Lung (tissue), 11 donors: ENCODE measurements at regions not wholly inside any gene's neighbourhood (a gene's known extent, or its start where the extent isn't known, plus 50 kb on each side); places are given as distances from the start of the nearest gene placed in this dataset.

Source experiments
- ATAC-seq: fragments of 200-7000 bp; cut with Tn5 transposase; one replicate; pipeline ENCODE4 v1.9.1; 2020; ENCODE audit warnings: moderate number of reproducible peaks; ENCODE audit not compliant: insufficient read depth, low FRiP score
- DNase-seq, 3 donors: peaks; one replicate each; pipeline ENCODE4 v3.0.0-alpha.2; 2013 to 2017
- H3K27ac ChIP-seq, 2 donors: one replicate each; pipeline ENCODE4 v1.5.1; 2013; ENCODE audit warnings: mild to moderate bottlenecking in 2 of 2, moderate library complexity in 2 of 2, control low read depth in 1 of 2, inconsistent platforms in 1 of 2, low read depth in 1 of 2, low read length in 1 of 2
- H3K27me3 ChIP-seq, 3 donors: one replicate each; pipeline ENCODE4 v1.5.1; 2013; ENCODE audit warnings: low read length in 2 of 3; ENCODE audit not compliant: control insufficient read depth in 3 of 3, insufficient read depth in 3 of 3
- H3K36me3 ChIP-seq, 4 donors: one replicate each; pipeline ENCODE4 v1.5.1; 2013; ENCODE audit warnings: low read length in 4 of 4, mild to moderate bottlenecking in 1 of 4, moderate library complexity in 1 of 4; ENCODE audit not compliant: control insufficient read depth in 4 of 4, insufficient read depth in 4 of 4
- H3K4me1 ChIP-seq, 5 donors: one replicate each; pipeline ENCODE4 v1.5.1; 2013; ENCODE audit warnings: low read length in 5 of 5, mild to moderate bottlenecking in 2 of 5, moderate library complexity in 1 of 5; ENCODE audit not compliant: control insufficient read depth in 5 of 5, insufficient read depth in 5 of 5
- H3K4me3 ChIP-seq: one replicate; pipeline ENCODE4 v1.5.1; 2013; ENCODE audit warnings: mild to moderate bottlenecking, control low read depth, moderate library complexity
- H3K9ac ChIP-seq, 2 donors: one replicate each; pipeline ENCODE4 v1.5.1; 2013; ENCODE audit warnings: low read length in 2 of 2, control low read depth in 1 of 2; ENCODE audit not compliant: insufficient read depth in 1 of 2
- H3K9me3 ChIP-seq, 4 donors: one replicate each; pipeline ENCODE4 v1.5.1; 2013; ENCODE audit warnings: low read length in 3 of 4, mild to moderate bottlenecking in 1 of 4, moderate library complexity in 1 of 4; ENCODE audit not compliant: control insufficient read depth in 4 of 4, insufficient read depth in 3 of 4
- WGBS, 2 donors: extraction: QIAGEN DNeasy Blood & Tissue Kit; methylation state at CpG; one replicate each; pipeline ENCODE4 v1.1.7; 2013; 5-methylcytosine and 5-hydroxymethylcytosine counted together
- TF ChIP-seq, protein P1 (sequence below): IDR thresholded peaks from 2 replicates; pipeline ENCODE4 v1.5.1; 2012; ENCODE audit warnings: mild to moderate bottlenecking; ENCODE audit errors: control extremely low read depth, extremely low read depth
- donor health status: control.
- donor health status: control.
- donor health status: Bipolar disorder and iron deficiency.
- donor health status: healthy.
- donor health status: DM: yes; HTN: yes; CAD: no.

DNA sequence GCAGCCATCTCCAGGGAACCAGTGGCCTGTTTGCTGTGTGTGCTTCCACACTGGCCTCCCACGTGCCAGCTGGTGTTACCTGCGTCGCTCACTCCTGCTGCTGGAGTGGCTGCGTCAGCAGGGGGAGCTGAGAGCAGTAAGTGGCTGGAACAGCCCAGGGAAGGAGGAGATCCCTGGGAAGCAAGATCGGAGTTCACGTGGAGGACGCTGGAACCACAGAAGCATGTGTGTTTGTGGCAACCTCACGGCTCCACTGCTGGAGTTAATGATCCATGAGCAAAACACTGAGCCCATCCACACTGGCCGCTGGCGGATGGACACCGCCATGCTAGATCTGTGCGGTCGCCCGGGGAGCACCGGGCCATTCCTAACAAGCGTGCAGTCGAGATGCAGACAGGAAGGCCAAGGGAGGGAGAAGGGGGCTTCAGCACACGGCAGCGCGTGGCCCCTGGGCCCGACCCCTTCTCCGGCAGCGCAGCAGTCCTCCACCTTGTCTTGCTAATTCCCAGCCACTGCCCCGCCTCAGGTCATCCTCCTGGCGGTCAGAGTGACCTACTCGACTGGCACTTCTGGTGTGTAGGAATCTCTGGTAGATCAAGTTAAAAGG lies 68.5 kb upstream of the EEPD1 start:
- TF ChIP-seq, protein P1, sequence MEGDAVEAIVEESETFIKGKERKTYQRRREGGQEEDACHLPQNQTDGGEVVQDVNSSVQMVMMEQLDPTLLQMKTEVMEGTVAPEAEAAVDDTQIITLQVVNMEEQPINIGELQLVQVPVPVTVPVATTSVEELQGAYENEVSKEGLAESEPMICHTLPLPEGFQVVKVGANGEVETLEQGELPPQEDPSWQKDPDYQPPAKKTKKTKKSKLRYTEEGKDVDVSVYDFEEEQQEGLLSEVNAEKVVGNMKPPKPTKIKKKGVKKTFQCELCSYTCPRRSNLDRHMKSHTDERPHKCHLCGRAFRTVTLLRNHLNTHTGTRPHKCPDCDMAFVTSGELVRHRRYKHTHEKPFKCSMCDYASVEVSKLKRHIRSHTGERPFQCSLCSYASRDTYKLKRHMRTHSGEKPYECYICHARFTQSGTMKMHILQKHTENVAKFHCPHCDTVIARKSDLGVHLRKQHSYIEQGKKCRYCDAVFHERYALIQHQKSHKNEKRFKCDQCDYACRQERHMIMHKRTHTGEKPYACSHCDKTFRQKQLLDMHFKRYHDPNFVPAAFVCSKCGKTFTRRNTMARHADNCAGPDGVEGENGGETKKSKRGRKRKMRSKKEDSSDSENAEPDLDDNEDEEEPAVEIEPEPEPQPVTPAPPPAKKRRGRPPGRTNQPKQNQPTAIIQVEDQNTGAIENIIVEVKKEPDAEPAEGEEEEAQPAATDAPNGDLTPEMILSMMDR = no peak
- 85 to 88% methylated on average over 26 of the region's 26 CpGs for WGBS, 2 donors
- peaks cover 0 to 5% (median 0%) of the 10 kb centered on the region in 4 donors for H3K9me3 ChIP-seq
- no peak overlapping the region for H3K9ac ChIP-seq
- no peak overlapping the region for H3K27ac ChIP-seq
- DNase-seq (peak; percentile 47 to 53 (median 50)), ATAC-seq (no peak)
- no peaks in the 10 kb centered on the region for H3K27me3 ChIP-seq
- H3K36me3 ChIP-seq = no peaks in the 10 kb centered on the region
- peaks cover 0 to 3% (median 0%) of the 10 kb centered on the region in 5 donors for H3K4me1 ChIP-seq
- no peak overlapping the region for H3K4me3 ChIP-seq

DNA sequence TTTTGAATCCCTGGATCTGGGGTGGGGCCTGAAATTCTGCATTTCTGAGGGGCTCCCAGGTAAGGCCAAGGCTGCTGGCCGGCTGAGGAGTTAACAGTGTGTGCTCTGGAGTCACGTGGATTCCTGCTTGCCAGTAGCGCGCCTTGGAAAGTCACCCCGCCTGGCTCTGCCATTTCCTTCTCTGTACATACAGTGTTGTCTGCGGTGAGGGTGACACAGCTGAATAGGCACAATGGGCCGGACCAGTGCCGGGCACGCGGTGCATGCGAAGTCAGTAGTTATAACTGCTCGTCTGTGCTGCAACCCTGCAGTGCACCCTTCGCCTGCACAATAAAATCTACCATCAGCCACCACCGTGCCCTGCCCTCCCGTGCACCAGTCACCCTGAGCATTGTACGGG lies 68.0 kb upstream of the EEPD1 start:
- WGBS, 2 donors = 93 to 94% methylated on average over 16 of the region's 16 CpGs
- H3K9ac ChIP-seq = no peak overlapping the region
- no peaks in the 10 kb centered on the region for H3K27me3 ChIP-seq
- TF ChIP-seq, protein P1 = no peak
- no peak for ATAC-seq
- DNase-seq = no peak
- no peak overlapping the region for H3K4me3 ChIP-seq
- H3K4me1 ChIP-seq = peaks cover 0 to 3% (median 0%) of the 10 kb centered on the region in 5 donors
- no peak overlapping the region for H3K27ac ChIP-seq
- no peaks in the 10 kb centered on the region for H3K36me3 ChIP-seq
- H3K9me3 ChIP-seq = peaks cover 0 to 5% (median 0%) of the 10 kb centered on the region in 4 donors

DNA sequence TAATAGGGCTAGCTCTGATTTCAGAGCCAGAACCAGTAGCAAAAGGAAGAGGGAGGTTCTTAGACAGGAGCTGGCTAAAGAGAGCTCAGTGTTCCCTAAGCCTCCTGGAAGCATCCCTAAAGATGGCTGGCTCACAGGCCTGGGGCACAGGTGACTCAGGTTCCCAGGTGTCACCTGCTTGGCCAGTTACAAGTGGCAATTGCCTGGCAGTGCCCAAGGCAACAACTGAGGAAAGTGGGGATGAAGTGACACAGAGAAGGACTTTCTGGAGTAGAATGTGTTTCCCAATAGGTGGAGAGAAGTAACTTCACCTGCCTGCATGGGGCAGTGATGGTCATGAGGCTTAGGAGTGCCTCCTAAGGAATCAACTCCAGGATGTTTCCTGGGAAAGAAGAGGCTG lies 66.5 kb upstream of the EEPD1 start:
- TF ChIP-seq, protein P1 = no peak
- peaks cover 0 to 5% (median 0%) of the 10 kb centered on the region in 4 donors for H3K9me3 ChIP-seq
- ATAC-seq (no peak), DNase-seq (no peak)
- H3K36me3 ChIP-seq = no peaks in the 10 kb centered on the region
- no peak overlapping the region for H3K27ac ChIP-seq
- no peaks in the 10 kb centered on the region for H3K27me3 ChIP-seq
- no peak overlapping the region for H3K9ac ChIP-seq
- H3K4me3 ChIP-seq = no peak overlapping the region
- H3K4me1 ChIP-seq = peaks cover 0 to 3% (median 0%) of the 10 kb centered on the region in 5 donors

DNA sequence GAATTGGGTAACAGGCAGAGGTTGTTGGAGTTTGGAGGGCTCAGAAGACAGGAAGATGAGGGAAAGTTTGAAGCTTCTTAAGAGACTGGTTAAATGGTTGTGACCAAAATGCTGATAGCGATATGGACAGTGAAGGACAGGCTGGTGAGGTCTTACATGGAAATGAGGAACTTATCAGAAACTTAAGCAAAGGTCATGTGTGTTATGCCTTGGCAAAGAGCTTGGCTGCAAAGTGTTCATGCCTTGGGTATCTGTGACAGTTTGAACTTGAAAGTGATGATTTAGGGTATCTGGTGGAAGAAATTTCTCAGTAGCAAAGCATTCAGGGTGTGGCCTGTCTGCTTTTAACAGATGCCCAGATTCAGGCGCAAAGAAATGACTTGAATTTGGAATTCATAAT lies 64.5 kb upstream of the EEPD1 start:
- TF ChIP-seq, protein P1 = no peak
- DNase-seq = no peak

More for the DNA sequence above, 64.5 kb upstream of the EEPD1 start:
- Histone ChIP-seq H3K9ac (no peak overlapping the region), H3K27ac (no peak overlapping the region), H3K9me3 (peaks cover 0 to 5% (median 0%) of the 10 kb centered on the region in 4 donors), H3K27me3 (no peaks in the 10 kb centered on the region), H3K4me3 (no peak overlapping the region), H3K36me3 (no peaks in the 10 kb centered on the region), H3K4me1 (peaks cover 0 to 8% (median 0%) of the 10 kb centered on the region in 5 donors)
- no peak for ATAC-seq
- 85 to 94% methylated on average over 2 of the region's 2 CpGs for WGBS, 2 donors
